Ammon's horn (tissue), 1 donor: ENCODE measurements at regions not wholly inside any gene's neighbourhood (a gene's known extent, or its start where the extent isn't known, plus 50 kb on each side); places are given as distances from the start of the nearest gene placed in this dataset.
A peak's percentile ranks its signal among the peaks of the same experiment; 100 is the strongest.

Source experiments
- DNase-seq: peaks from one replicate; pipeline ENCODE4 v3.0.0-alpha.2; 2016; ENCODE audit warnings: low spot score

GRCh38 chr17:79680318-79680695 lies 50.4 kb upstream of the ENPP7 start:
- DNase-seq = no peak

GRCh38 chr17:79679631-79680317 lies 51.0 kb upstream of the ENPP7 start:
- no peak for DNase-seq

GRCh38 chr17:79678736-79679255 lies 51.9 kb upstream of the ENPP7 start:
- no peak for DNase-seq

GRCh38 chr17:79678091-79678735 lies 52.5 kb upstream of the ENPP7 start:
- DNase-seq = no peak

- no peak for DNase-seq
Observed at GRCh38 chr17:79677646-79678045, 53.1 kb upstream of the ENPP7 start.

- no peak for DNase-seq
Observed at GRCh38 chr17:79676796-79677195, 53.9 kb upstream of the ENPP7 start.

- no peak for DNase-seq
Observed at GRCh38 chr17:79675413-79675725, 55.4 kb upstream of the ENPP7 start.

- DNase-seq = no peak
Observed at GRCh38 chr17:79674506-79675412, 56.0 kb upstream of the ENPP7 start.

- no peak for DNase-seq
Observed at GRCh38 chr17:79673517-79673916, 57.2 kb upstream of the ENPP7 start.

GRCh38 chr17:79672496-79672895 lies 58.2 kb upstream of the ENPP7 start:
- no peak for DNase-seq

- no peak for DNase-seq
Observed at GRCh38 chr17:79671085-79671694, 59.6 kb upstream of the ENPP7 start.

- DNase-seq = no peak
Observed at GRCh38 chr17:79670537-79671084, 59.8 kb upstream of the RBFOX3 start.

GRCh38 chr17:79669861-79670260 lies 59.0 kb upstream of the RBFOX3 start:
- no peak for DNase-seq

GRCh38 chr17:79668344-79669250 lies 57.7 kb upstream of the RBFOX3 start:
- DNase-seq = no peak

- DNase-seq = no peak
Observed at GRCh38 chr17:79667746-79668145, 56.9 kb upstream of the RBFOX3 start.

- no peak for DNase-seq
Observed at GRCh38 chr17:79667121-79667715, 56.4 kb upstream of the RBFOX3 start.

GRCh38 chr17:79666111-79666510 lies 55.3 kb upstream of the RBFOX3 start:
- DNase-seq = no peak

- DNase-seq = peak; percentile 37
Observed at GRCh38 chr17:79664930-79665737, 54.3 kb upstream of the RBFOX3 start.

- no peak for DNase-seq
Observed at GRCh38 chr17:79661292-79662041, 50.6 kb upstream of the RBFOX3 start.
